Body of pancreas (tissue), 4 donors: ENCODE measurements at regions not wholly inside any gene's neighbourhood (a gene's known extent, or its start where the extent isn't known, plus 50 kb on each side); places are given as distances from the start of the nearest gene placed in this dataset.
"Not testable (repeated sequence)": the region's sequence is repeated elsewhere in the genome, so short reads cannot be mapped to it uniquely, and the experiment has no call there.

Experiments used
- ATAC-seq: fragments of 150-250 bp; one replicate; pipeline ENCODE4 v1.9.1; 2016
- DNase-seq, 4 donors: peaks; one replicate each; pipeline ENCODE4 v3.0.0-alpha.2; 2019
- H3K27ac ChIP-seq, 4 donors: fragments of 200-600 bp; sonication (generic); 1 replicate in 3 of 4; 2 replicates in 1 of 4; pipeline versions ENCODE4 v1.5.1 to v1.6.1; 2016 to 2019; ENCODE audit warnings: mild to moderate bottlenecking in 1 of 4, mixed read lengths in 1 of 4, moderate library complexity in 1 of 4
- H3K27me3 ChIP-seq, 2 donors: fragments of 200-600 bp; sonication (generic); one replicate each; pipeline ENCODE4 v1.6.0; 2016; ENCODE audit warnings: mild to moderate bottlenecking in 1 of 2
- H3K36me3 ChIP-seq, 2 donors: fragments of 200-600 bp; sonication (generic); replicated peaks in 1 of 2; 2 replicates each; pipeline ENCODE4 v1.5.1; 2016; ENCODE audit warnings: low read depth in 2 of 2; ENCODE audit not compliant: insufficient read depth in 1 of 2
- H3K4me1 ChIP-seq: fragments of 200-600 bp; sonication (generic); one replicate; pipeline ENCODE4 v1.6.0; 2016
- H3K4me3 ChIP-seq, 2 donors: fragments of 200-600 bp; sonication (generic); 1 replicate in 1 of 2; 2 replicates in 1 of 2; pipeline ENCODE4 v1.5.1; 2016 to 2019
- H3K9me3 ChIP-seq, 3 donors: fragments of 200-600 bp; sonication (generic); 1 replicate in 2 of 3; 2 replicates in 1 of 3; pipeline ENCODE4 v1.5.1; 2016
- CTCF ChIP-seq, 7 experiments: fragments of 450-650 bp in 4 of 7; fragments of 200-600 bp in 3 of 7; sonication (generic) in 3 of 7; IDR thresholded peaks; one replicate each; pipeline ENCODE4 v1.5.1; 2016 to 2019; ENCODE audit warnings: antibody characterized with exemption in 7 of 7
- POLR2A ChIP-seq, 3 donors: fragments of 450-650 bp; IDR thresholded peaks; one replicate each; pipeline ENCODE4 v1.6.1; 2016; ENCODE audit warnings: antibody characterized with exemption in 3 of 3, mild to moderate bottlenecking in 2 of 3
- WGBS, 2 donors: methylation state at CpG; one replicate each; pipeline ENCODE4 v1.1.5; 2017; 5-methylcytosine and 5-hydroxymethylcytosine counted together
- intact Hi-C: fragments of 100-400 bp; cut with DNase I; formaldehyde crosslinking; loops from one replicate; pipeline ENCODE4 v1.15.1; 2023

GRCh38 chr17:21592774-21593173 lies 99.5 kb upstream of the KCNJ18 start:
- H3K4me3 ChIP-seq: no peak overlapping the region
- H3K27me3 ChIP-seq: no peaks in the 10 kb centered on the region
- WGBS, 2 donors: 89 to 92% methylated on average over 15 to 17 of the region's 23 CpGs
- no peak for DNase-seq
- TF ChIP-seq CTCF (IDR thresholded peaks at IDR 0.05) (no peak), POLR2A (IDR thresholded peaks at IDR 0.05) (no peak)
- no peaks in the 10 kb centered on the region for H3K36me3 ChIP-seq
- no peak for ATAC-seq
- intact Hi-C loops: no loop called here
- H3K4me1 ChIP-seq: no peaks in the 10 kb centered on the region
- no peak overlapping the region for H3K27ac ChIP-seq
- H3K9me3 ChIP-seq: no peaks in the 10 kb centered on the region

GRCh38 chr17:21593452-21594105 lies 98.7 kb upstream of the KCNJ18 start:
- ATAC-seq, intact Hi-C loops, H3K4me3 ChIP-seq, H3K4me1 ChIP-seq, H3K27me3 ChIP-seq, H3K36me3 ChIP-seq, H3K9me3 ChIP-seq, H3K27ac ChIP-seq, DNase-seq: not testable (repeated sequence)
- 75 to 81% methylated on average over 3 to 20 of the region's 20 CpGs for WGBS, 2 donors

- ATAC-seq: no peak
- DNase-seq: no peak
- TF ChIP-seq POLR2A (IDR thresholded peaks at IDR 0.05): no peak
- TF ChIP-seq CTCF (IDR thresholded peaks at IDR 0.05): no peak
- intact Hi-C loops: no loop called here
- Histone ChIP-seq H3K27me3 (no peaks in the 10 kb centered on the region), H3K9me3 (no peaks in the 10 kb centered on the region), H3K4me1 (no peaks in the 10 kb centered on the region), H3K27ac (no peak overlapping the region), H3K36me3 (no peaks in the 10 kb centered on the region), H3K4me3 (no peak overlapping the region)
- 7 to 8% methylated on average over 1 of the region's 1 CpG for WGBS, 2 donors
Measured at GRCh38 chr17:21595086-21595485, 97.2 kb upstream of the KCNJ18 start.

- H3K4me1 ChIP-seq: no peaks in the 10 kb centered on the region
- DNase-seq (no peak), ATAC-seq (no peak)
- intact Hi-C loops: no loop called here
- H3K4me3 ChIP-seq: no peak overlapping the region
- H3K27me3 ChIP-seq: no peaks in the 10 kb centered on the region
- TF ChIP-seq CTCF (IDR thresholded peaks at IDR 0.05) (no peak), POLR2A (IDR thresholded peaks at IDR 0.05) (no peak)
- no peaks in the 10 kb centered on the region for H3K36me3 ChIP-seq
- no peaks in the 10 kb centered on the region for H3K9me3 ChIP-seq
- no peak overlapping the region for H3K27ac ChIP-seq
- WGBS, 2 donors: 58 to 63% methylated on average over 4 to 5 of the region's 5 CpGs
Measured at GRCh38 chr17:21602176-21602575, 90.1 kb upstream of the KCNJ18 start.

- H3K27me3 ChIP-seq: not testable (repeated sequence)
- WGBS, 2 donors: 89 to 100% methylated on average over 1 of the region's 1 CpG
Measured at GRCh38 chr17:21603292-21603691, 89.0 kb upstream of the KCNJ18 start.

GRCh38 chr17:21611443-21611842 lies 80.9 kb upstream of the KCNJ18 start:
- H3K4me3 ChIP-seq, intact Hi-C loops, H3K4me1 ChIP-seq, H3K36me3 ChIP-seq, DNase-seq, H3K27ac ChIP-seq, H3K27me3 ChIP-seq, H3K9me3 ChIP-seq, ATAC-seq: not testable (repeated sequence)
- WGBS, 2 donors: 83 to 85% methylated on average over 8 of the region's 8 CpGs

More at GRCh38 chr17:21603292-21603691, 89.0 kb upstream of the KCNJ18 start:
- intact Hi-C loops, H3K27ac ChIP-seq, H3K4me1 ChIP-seq, ATAC-seq, H3K4me3 ChIP-seq, H3K9me3 ChIP-seq, DNase-seq, H3K36me3 ChIP-seq: not testable (repeated sequence)

GRCh38 chr17:21612123-21613070 lies 79.9 kb upstream of the KCNJ18 start:
- intact Hi-C loops, DNase-seq, H3K36me3 ChIP-seq, H3K27ac ChIP-seq, H3K9me3 ChIP-seq, H3K27me3 ChIP-seq, ATAC-seq, H3K4me3 ChIP-seq, H3K4me1 ChIP-seq: not testable (repeated sequence)
- WGBS, 2 donors: 65 to 73% methylated on average over 28 of the region's 28 CpGs
